Adrenal gland (tissue), 5 donors: ENCODE measurements at regions not wholly inside any gene's neighbourhood (a gene's known extent, or its start where the extent isn't known, plus 50 kb on each side); places are given as distances from the start of the nearest gene placed in this dataset.

Experiments used
- POLR2A ChIP-seq, 2 donors: fragments of 450-650 bp; IDR thresholded peaks; one replicate each; pipeline ENCODE4 v1.6.1; 2017; ENCODE audit warnings: antibody characterized with exemption in 2 of 2, mild to moderate bottlenecking in 2 of 2, moderate library complexity in 1 of 2
- TF ChIP-seq, protein P1 (sequence below), 6 experiments: fragments of 450-650 bp in 4 of 6; fragments of 200-600 bp in 2 of 6; sonication (generic) in 1 of 6; IDR thresholded peaks; 1 replicate in 5 of 6; 2 replicates in 1 of 6; pipeline versions ENCODE4 v1.5.1 to v1.8.0; 2016 to 2021; ENCODE audit warnings: antibody characterized with exemption in 6 of 6, mild to moderate bottlenecking in 2 of 6, moderate library complexity in 1 of 6
- donor health status: DM: no; HTN: no; CAD: no.

DNA sequence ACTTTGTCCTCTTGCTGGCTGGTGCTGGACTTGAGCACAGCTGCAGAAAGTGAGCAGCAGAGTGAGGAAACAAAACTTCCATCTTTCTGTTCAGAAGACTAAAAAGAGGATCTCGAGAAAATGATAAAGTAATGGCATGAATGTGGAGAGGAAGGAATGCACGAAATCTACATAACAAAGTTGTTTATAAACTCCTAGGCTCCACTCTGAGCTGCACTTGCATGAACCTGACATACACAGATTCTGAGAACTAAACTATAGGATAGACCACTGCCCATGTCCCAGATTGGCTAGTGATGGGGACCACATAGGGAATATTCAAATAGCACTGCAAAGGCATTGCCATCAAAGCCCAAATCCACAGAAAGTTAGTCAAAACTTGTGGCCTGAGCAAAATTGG is 121.1 kb upstream of the MON1B start:
- TF ChIP-seq, protein P1, sequence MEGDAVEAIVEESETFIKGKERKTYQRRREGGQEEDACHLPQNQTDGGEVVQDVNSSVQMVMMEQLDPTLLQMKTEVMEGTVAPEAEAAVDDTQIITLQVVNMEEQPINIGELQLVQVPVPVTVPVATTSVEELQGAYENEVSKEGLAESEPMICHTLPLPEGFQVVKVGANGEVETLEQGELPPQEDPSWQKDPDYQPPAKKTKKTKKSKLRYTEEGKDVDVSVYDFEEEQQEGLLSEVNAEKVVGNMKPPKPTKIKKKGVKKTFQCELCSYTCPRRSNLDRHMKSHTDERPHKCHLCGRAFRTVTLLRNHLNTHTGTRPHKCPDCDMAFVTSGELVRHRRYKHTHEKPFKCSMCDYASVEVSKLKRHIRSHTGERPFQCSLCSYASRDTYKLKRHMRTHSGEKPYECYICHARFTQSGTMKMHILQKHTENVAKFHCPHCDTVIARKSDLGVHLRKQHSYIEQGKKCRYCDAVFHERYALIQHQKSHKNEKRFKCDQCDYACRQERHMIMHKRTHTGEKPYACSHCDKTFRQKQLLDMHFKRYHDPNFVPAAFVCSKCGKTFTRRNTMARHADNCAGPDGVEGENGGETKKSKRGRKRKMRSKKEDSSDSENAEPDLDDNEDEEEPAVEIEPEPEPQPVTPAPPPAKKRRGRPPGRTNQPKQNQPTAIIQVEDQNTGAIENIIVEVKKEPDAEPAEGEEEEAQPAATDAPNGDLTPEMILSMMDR (IDR thresholded peaks at IDR 0.05), result no peak
- TF ChIP-seq POLR2A (IDR thresholded peaks at IDR 0.05), result no peak
